ENCODE measurements at regions not wholly inside any gene's neighbourhood (a gene's known extent, or its start where the extent isn't known, plus 50 kb on each side); places are given as distances from the start of the nearest gene placed in this dataset.

DNA sequence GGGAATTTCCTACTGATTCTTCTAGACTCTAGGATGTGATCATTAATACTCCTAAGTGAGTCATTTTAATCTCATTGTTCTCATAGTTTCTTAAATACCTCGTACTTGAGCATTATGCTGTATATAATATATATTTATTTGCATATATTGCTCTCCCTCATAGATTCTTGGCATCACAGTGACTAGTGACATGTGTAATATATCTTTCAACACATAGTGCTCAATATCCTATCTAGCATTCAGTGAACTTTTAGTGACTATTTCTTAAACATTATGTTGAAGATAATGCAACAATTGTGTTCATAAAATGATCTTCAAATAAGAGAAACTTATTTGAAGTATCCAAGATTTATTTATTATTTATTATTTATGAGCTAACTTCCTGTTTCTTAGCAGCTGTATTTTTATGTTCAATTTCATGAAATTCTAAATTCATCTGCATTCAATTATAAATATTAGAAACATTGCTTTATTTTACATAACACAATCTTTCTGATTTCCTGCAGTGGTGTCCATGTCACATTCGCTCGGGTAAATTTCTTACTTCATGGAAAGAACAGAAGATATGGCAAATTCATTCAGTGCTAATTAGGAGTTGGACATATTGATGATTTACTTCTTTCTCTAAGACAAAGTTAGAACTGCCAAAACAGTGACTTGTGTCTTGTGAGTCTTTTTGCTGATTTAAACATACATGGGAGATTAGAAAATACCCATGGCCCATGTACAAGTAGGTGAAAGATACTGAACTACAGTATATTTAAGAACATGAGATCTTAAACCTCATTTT, 1095.5 kb upstream of the IGFBP7 start:
- no TSS peak for BruUV-seq (replicated peaks)
- no peak for ATAC-seq
- Histone ChIP-seq H3K27ac (ENCODE audit: low read length) (no peak overlapping the region), H3K4me3 (ENCODE audit: low read depth in 2 of 2, low read length in 2 of 2) (no peak overlapping the region), H3K27me3 (ENCODE audit: control insufficient read depth, insufficient read depth, low read length) (no peaks in the 10 kb centered on the region), H3K36me3 (ENCODE audit: control insufficient read depth, insufficient read depth, low read length) (no peaks in the 10 kb centered on the region), H3K9me3 (ENCODE audit: control insufficient read depth, insufficient read depth, low read depth, low read length) (no peaks in the 10 kb centered on the region), H3K4me1 (ENCODE audit: control insufficient read depth, insufficient read depth, low read length) (no peaks in the 10 kb centered on the region)
- TF ChIP-seq TCF7L2 (IDR thresholded peaks at IDR 0.05; ENCODE audit: low read depth, low read length) (no peak), POLR2AphosphoS5 (IDR thresholded peaks at IDR 0.05; ENCODE audit: low read depth, low read length) (no peak)
- in situ Hi-C loops (cut with HindIII; ENCODE audit: low pct_unique_long_range_greater_than_20kb, low sequenced_read_pairs), result no loop called here
- CTCF ChIA-PET, result no interaction called here
- no peak for DNase-seq (ENCODE audit: low read depth, low spot score)
- POLR2A ChIA-PET, result no interaction called here
- intact Hi-C loops (cut with micrococcal nuclease; ENCODE audit: unreplicated experiment), result no loop called here

DNA sequence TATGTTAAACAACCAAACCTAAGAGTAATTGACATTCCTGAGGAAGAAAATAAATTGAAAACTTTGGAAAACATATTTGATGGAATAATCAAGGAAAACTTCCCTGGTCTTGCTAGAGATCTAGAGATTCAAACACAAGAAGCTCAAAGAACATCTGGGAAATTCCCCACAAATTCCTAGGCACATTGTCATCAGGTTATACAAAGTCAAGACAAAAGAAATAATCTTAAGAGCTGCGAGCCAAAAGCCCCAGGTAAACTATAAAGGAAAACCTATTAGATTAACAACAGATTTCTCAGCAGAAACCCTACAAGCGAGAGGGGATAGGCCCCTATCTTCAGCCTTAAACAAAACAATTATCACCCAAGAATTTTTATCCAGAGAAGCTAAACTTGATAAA, 1082.0 kb upstream of the IGFBP7 start:
- no peak for TF ChIP-seq REST (IDR thresholded peaks at IDR 0.05; ENCODE audit: insufficient read depth in 1 of 2, low read depth in 2 of 2, low read length in 1 of 2)
- TF ChIP-seq SIN3A (IDR thresholded peaks at IDR 0.05; ENCODE audit: borderline replicate concordance, insufficient read depth, low read depth, low read length), result no peak
- TF ChIP-seq, protein P1, sequence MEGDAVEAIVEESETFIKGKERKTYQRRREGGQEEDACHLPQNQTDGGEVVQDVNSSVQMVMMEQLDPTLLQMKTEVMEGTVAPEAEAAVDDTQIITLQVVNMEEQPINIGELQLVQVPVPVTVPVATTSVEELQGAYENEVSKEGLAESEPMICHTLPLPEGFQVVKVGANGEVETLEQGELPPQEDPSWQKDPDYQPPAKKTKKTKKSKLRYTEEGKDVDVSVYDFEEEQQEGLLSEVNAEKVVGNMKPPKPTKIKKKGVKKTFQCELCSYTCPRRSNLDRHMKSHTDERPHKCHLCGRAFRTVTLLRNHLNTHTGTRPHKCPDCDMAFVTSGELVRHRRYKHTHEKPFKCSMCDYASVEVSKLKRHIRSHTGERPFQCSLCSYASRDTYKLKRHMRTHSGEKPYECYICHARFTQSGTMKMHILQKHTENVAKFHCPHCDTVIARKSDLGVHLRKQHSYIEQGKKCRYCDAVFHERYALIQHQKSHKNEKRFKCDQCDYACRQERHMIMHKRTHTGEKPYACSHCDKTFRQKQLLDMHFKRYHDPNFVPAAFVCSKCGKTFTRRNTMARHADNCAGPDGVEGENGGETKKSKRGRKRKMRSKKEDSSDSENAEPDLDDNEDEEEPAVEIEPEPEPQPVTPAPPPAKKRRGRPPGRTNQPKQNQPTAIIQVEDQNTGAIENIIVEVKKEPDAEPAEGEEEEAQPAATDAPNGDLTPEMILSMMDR (IDR thresholded peaks at IDR 0.05), result no peak
- TF ChIP-seq POLR2AphosphoS5 (IDR thresholded peaks at IDR 0.05; ENCODE audit: low read depth, low read length), result no peak
- no peak for TF ChIP-seq TCF7L2 (IDR thresholded peaks at IDR 0.05; ENCODE audit: low read depth, low read length)
- ATAC-seq (no peak), DNase-seq (ENCODE audit: low read depth, low spot score) (no peak)
- in situ Hi-C loops (cut with HindIII; ENCODE audit: low pct_unique_long_range_greater_than_20kb, low sequenced_read_pairs) (no loop called here), intact Hi-C loops (cut with micrococcal nuclease; ENCODE audit: unreplicated experiment) (no loop called here)
- Histone ChIP-seq H3K9me3 (ENCODE audit: control insufficient read depth, insufficient read depth, low read depth, low read length) (no peaks in the 10 kb centered on the region), H3K27me3 (ENCODE audit: control insufficient read depth, insufficient read depth, low read length) (no peaks in the 10 kb centered on the region), H3K27ac (ENCODE audit: low read length) (no peak overlapping the region), H3K4me1 (ENCODE audit: control insufficient read depth, insufficient read depth, low read length) (no peaks in the 10 kb centered on the region), H3K4me3 (ENCODE audit: low read depth in 2 of 2, low read length in 2 of 2) (no peak overlapping the region), H3K36me3 (ENCODE audit: control insufficient read depth, insufficient read depth, low read length) (no peaks in the 10 kb centered on the region)
- ChIA-PET CTCF (no interaction called here), POLR2A (no interaction called here)
- BruUV-seq (replicated peaks), result no TSS peak

DNA sequence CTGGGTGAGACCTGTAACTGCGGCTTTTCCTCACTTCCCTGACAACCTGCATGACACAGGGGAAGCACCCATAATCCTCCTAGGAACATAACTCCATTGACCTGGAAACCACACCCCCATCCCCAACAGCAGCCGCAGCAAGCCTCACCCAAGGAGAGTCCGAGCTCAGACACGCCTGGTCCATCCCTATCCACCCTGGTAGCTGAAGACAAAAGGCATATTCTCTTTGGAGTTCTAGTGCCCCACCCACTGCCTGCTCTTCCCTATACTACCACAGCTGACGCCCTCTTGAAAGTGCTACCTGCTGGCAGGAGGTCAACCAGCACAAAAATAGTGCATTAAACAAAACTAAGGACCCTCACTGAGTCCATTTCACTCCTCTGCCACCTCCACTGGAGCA, 1080.9 kb upstream of the IGFBP7 start:
- no peak for DNase-seq (ENCODE audit: low read depth, low spot score)
- CTCF ChIA-PET, result no interaction called here

More for the DNA sequence above, 1080.9 kb upstream of the IGFBP7 start:
- POLR2A ChIA-PET, result no interaction called here
- H3K9me3 ChIP-seq (ENCODE audit: control insufficient read depth, insufficient read depth, low read depth, low read length), result no peaks in the 10 kb centered on the region
- ATAC-seq, result no peak
- no peaks in the 10 kb centered on the region for H3K4me1 ChIP-seq (ENCODE audit: control insufficient read depth, insufficient read depth, low read length)
- no peak overlapping the region for H3K4me3 ChIP-seq (ENCODE audit: low read depth in 2 of 2, low read length in 2 of 2)
- BruUV-seq (replicated peaks), result no TSS peak
- no peaks in the 10 kb centered on the region for H3K36me3 ChIP-seq (ENCODE audit: control insufficient read depth, insufficient read depth, low read length)
- intact Hi-C loops (cut with micrococcal nuclease; ENCODE audit: unreplicated experiment), result no loop called here
- TF ChIP-seq SIN3A (IDR thresholded peaks at IDR 0.05; ENCODE audit: borderline replicate concordance, insufficient read depth, low read depth, low read length), result no peak
- TF ChIP-seq, protein P1 (IDR thresholded peaks at IDR 0.05), result no peak
- TF ChIP-seq TCF7L2 (IDR thresholded peaks at IDR 0.05; ENCODE audit: low read depth, low read length), result no peak
- TF ChIP-seq REST (IDR thresholded peaks at IDR 0.05; ENCODE audit: insufficient read depth in 1 of 2, low read depth in 2 of 2, low read length in 1 of 2), result no peak
- TF ChIP-seq POLR2AphosphoS5 (IDR thresholded peaks at IDR 0.05; ENCODE audit: low read depth, low read length), result no peak
- no peaks in the 10 kb centered on the region for H3K27me3 ChIP-seq (ENCODE audit: control insufficient read depth, insufficient read depth, low read length)
- no peak overlapping the region for H3K27ac ChIP-seq (ENCODE audit: low read length)
- in situ Hi-C loops (cut with HindIII; ENCODE audit: low pct_unique_long_range_greater_than_20kb, low sequenced_read_pairs), result no loop called here
